ENCODE measurements at regions not wholly inside any gene's neighbourhood (a gene's known extent, or its start where the extent isn't known, plus 50 kb on each side); places are given as distances from the start of the nearest gene placed in this dataset.
A peak's percentile ranks its signal among the peaks of the same experiment; 100 is the strongest.

GRCh38 chr16:59913666-59914065 lies 1179.5 kb upstream of the GOT2 start:
- Histone ChIP-seq H4K20me1 (ENCODE audit: insufficient read depth, low read length) (no peaks in the 10 kb centered on the region), H3K9ac (ENCODE audit: insufficient read depth, low read depth, low read length) (no peak overlapping the region), H3K4me2 (ENCODE audit: low read depth, low read length) (no peak overlapping the region), H3K27me3 (ENCODE audit: control insufficient read depth in 1 of 2, insufficient read depth in 2 of 2, low read length in 2 of 2) (no peaks in the 10 kb centered on the region), H3K4me3 (replicated peaks in 1 of 3; ENCODE audit: insufficient read depth in 1 of 3, low read depth in 2 of 3, low read length in 3 of 3) (no peak overlapping the region), H3K79me2 (ENCODE audit: insufficient read depth, low read length) (no peaks in the 10 kb centered on the region), H3K4me1 (ENCODE audit: insufficient read depth, low read length) (no peaks in the 10 kb centered on the region), H3K27ac (ENCODE audit: extremely low read length, insufficient read depth, low read length) (no peak overlapping the region), H3K36me3 (replicated peaks in 1 of 2; ENCODE audit: control insufficient read depth in 1 of 2, insufficient read depth in 2 of 2, low read length in 2 of 2) (no peaks in the 10 kb centered on the region), H2AFZ (ENCODE audit: low read length) (no peak overlapping the region), H3K9me3 (ENCODE audit: low read length) (peaks cover 75% of the 10 kb centered on the region)
- peak; percentile 34; the same call in 1 of the 2 replicates for TF ChIP-seq CEBPB (IDR thresholded peaks at IDR 0.05; ENCODE audit: borderline replicate concordance, low read depth, low read length)
- TF ChIP-seq ZGPAT (CRISPR knock-in tag; IDR thresholded peaks at IDR 0.05), result no peak
- WGBS (ENCODE audit: low lambda C conversion rate), result 0% methylated on average over 1 of the region's 1 CpG
- ATAC-seq (no peak), FAIRE-seq (no peak), DNase-seq (ENCODE audit: low spot score) (no peak)
- no TSS peak for BruUV-seq (replicated peaks)
- ChIA-PET CTCF (ENCODE audit: low intra/inter-chr PET ratio, low total read pairs) (no interaction called here), POLR2A (no interaction called here)
- in situ Hi-C loops (cut with HindIII; ENCODE audit: extremely low pct_ligation_motif_present, low pct_unique_long_range_greater_than_20kb), result no loop called here
- intact Hi-C loops (cut with micrococcal nuclease; ENCODE audit: unreplicated experiment), result no loop called here

GRCh38 chr16:59909262-59909661 lies 1175.1 kb upstream of the GOT2 start:
- intact Hi-C loops (cut with micrococcal nuclease; ENCODE audit: unreplicated experiment) (no loop called here), in situ Hi-C loops (cut with HindIII; ENCODE audit: extremely low pct_ligation_motif_present, low pct_unique_long_range_greater_than_20kb) (no loop called here)
- no peaks in the 10 kb centered on the region for H3K79me2 ChIP-seq (ENCODE audit: insufficient read depth, low read length)
- BruUV-seq (replicated peaks), result no TSS peak
- no peak for FAIRE-seq
- peaks cover 55% of the 10 kb centered on the region for H3K9me3 ChIP-seq (ENCODE audit: low read length)
- no peak overlapping the region for H3K27ac ChIP-seq (ENCODE audit: extremely low read length, insufficient read depth, low read length)
- ChIA-PET CTCF (ENCODE audit: low intra/inter-chr PET ratio, low total read pairs) (no interaction called here), POLR2A (no interaction called here)
- 2% methylated on average over 5 of the region's 5 CpGs for WGBS (ENCODE audit: low lambda C conversion rate)
- no peaks in the 10 kb centered on the region for H3K27me3 ChIP-seq (ENCODE audit: control insufficient read depth in 1 of 2, insufficient read depth in 2 of 2, low read length in 2 of 2)
- no peak overlapping the region for H3K4me2 ChIP-seq (ENCODE audit: low read depth, low read length)
- no peaks in the 10 kb centered on the region for H4K20me1 ChIP-seq (ENCODE audit: insufficient read depth, low read length)
- no peaks in the 10 kb centered on the region for H3K4me1 ChIP-seq (ENCODE audit: insufficient read depth, low read length)
- H3K36me3 ChIP-seq (replicated peaks in 1 of 2; ENCODE audit: control insufficient read depth in 1 of 2, insufficient read depth in 2 of 2, low read length in 2 of 2), result no peaks in the 10 kb centered on the region
- no peak for DNase-seq (ENCODE audit: low spot score)
- ATAC-seq, result no peak
- no peak overlapping the region for H3K4me3 ChIP-seq (replicated peaks in 1 of 3; ENCODE audit: insufficient read depth in 1 of 3, low read depth in 2 of 3, low read length in 3 of 3)
- H3K9ac ChIP-seq (ENCODE audit: insufficient read depth, low read depth, low read length), result no peak overlapping the region
- no peak overlapping the region for H2AFZ ChIP-seq (ENCODE audit: low read length)
- TF ChIP-seq JUNB (CRISPR knock-in tag; IDR thresholded peaks at IDR 0.05; ENCODE audit: borderline replicate concordance) (no peak), ZFP1 (CRISPR knock-in tag; IDR thresholded peaks at IDR 0.05) (no peak), HNF4G (IDR thresholded peaks at IDR 0.05; ENCODE audit: borderline replicate concordance, low read depth, low read length) (no peak), HNF4G (CRISPR knock-in tag; IDR thresholded peaks at IDR 0.05; ENCODE audit: borderline replicate concordance, low read depth) (no peak), ARID4A (CRISPR knock-in tag; IDR thresholded peaks at IDR 0.05; ENCODE audit: borderline replicate concordance) (no peak), ZBTB7A (CRISPR knock-in tag; IDR thresholded peaks at IDR 0.05) (no peak), PBX3 (CRISPR knock-in tag; IDR thresholded peaks at IDR 0.05; ENCODE audit: borderline replicate concordance) (no peak), ZNF562 (CRISPR knock-in tag; IDR thresholded peaks at IDR 0.05; ENCODE audit: borderline replicate concordance) (no peak)
- TF ChIP-seq, protein P1, sequence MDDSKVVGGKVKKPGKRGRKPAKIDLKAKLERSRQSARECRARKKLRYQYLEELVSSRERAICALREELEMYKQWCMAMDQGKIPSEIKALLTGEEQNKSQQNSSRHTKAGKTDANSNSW (CRISPR knock-in tag; IDR thresholded peaks at IDR 0.05; ENCODE audit: borderline replicate concordance), result no peak

Measured in HepG2 (cell line).